ENCODE measurements at regions not wholly inside any gene's neighbourhood (a gene's known extent, or its start where the extent isn't known, plus 50 kb on each side); places are given as distances from the start of the nearest gene placed in this dataset.
A peak's percentile ranks its signal among the peaks of the same experiment; 100 is the strongest.

DNA sequence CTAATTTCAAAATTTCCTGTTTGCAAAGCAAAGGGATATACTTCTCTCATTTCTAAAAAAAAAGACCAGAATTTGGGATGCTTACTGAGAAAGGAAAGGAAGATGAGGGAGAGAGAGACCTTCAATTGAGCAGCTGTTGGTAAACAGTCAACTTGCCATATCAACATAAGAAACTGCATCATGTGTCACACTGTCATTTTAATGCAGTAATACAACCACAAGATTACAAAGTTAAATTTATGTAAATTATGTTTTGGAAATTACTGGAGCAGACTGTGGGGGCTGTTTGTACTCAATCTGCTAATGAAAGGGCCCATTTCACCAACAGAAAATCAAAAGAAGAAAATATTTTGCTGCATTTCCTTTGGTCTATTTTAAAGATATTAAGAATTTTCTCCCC lies 370.4 kb upstream of the TMPO start:
- DNase-seq: no peak

DNA sequence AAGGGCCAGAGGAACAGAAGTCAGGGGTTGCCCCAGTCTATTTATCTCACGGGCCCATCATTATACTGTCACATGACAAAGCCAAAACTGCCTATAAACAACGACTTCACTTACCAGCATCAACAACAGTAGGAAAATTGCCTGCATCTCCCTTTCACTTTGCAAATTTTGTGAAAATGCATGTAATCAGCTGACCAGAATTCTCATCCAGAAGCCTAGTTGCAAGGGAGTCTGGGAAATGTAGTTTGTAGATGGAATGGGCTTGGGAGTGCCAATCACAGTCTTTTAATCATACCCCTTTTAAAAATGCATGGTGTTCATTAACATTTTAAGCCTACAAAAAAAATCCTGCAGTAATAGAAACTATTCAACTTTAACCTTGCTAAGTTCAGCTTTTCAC lies 369.3 kb upstream of the TMPO start:
- DNase-seq: no peak

DNA sequence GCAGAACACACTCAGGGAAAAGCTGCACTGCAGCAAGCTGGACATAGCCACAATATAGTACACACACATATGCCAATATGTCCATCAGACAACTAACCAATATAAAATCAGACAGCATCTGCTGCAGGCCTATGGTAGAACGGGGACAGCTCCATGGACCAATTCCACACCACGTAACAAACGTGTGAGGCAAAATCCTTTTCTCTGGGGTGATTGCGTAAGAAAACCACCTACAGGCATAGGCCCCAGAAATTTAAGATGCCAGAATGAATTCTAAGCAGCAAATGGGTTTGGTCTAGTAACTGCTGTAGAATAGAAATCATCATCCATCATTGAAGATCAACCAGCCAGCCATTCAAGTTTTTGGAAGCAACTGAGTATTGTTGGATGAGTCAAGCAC lies 368.9 kb upstream of the TMPO start:
- DNase-seq: no peak

DNA sequence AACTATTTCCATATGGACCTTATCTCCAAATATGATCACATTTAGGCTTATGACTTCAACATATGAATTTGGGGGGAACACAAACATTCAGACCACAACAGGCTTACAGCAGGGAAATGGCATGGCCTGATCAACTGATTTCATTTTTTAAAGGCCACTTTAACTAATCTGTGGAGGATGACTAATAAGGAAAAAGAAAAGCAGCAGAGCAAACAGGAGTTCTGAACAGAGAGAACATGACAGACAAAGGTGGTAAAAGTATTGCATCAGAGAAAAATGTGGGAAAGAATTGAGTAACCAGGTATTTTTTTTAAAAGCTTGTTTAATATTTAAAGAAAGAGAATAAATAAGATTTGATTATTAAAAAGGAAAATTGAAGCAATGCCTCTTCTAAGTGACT lies 366.1 kb upstream of the TMPO start:
- no peak for DNase-seq

DNA sequence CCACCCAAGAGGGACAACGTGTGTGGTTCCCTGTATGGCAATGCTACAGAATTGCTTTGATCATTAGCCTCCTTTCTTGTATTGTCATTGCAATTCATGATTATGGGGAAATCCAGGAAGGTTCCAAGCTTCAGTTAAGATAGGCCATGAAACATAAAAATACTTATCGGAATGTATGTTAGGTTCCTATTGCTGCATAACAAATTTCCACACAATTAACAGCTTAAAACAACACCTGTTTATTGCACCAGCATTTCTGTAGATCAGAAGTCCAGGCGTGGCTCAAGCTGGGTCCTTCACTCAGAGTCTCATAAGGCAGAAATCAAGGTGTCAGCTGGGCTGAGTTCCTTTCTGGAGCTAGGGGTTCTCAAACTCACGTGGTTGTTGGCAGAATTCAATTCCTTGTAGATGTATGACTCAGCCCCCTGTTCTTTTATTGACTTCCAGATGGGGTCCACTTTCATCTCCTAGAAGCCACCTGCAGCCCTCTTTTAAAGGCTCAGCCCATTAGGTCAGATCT lies 365.6 kb upstream of the TMPO start:
- no peak for DNase-seq

DNA sequence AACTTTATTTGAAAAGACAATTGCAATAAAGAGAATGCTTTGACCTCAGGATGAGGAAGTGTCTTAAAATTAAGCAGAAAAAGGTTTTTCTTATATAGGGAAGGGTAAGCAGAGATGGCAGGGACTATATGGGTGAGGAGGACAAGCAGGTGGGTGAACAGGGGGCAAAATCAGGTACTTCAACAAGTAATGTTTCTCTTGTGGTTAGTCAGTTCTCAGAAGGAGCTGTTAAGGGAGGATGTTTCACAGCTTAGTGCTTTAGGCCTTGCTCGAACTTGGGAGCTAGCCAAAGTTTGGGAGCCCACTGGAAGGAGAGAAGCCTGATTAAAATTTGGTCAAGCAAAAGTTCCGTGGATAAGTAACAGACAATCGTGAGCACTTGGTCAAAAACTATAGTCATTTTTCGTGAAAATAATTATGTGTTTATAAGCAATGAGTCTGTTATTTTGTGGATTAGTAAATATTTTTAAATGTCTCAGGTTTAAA lies 364.2 kb upstream of the TMPO start:
- peak in 1 of 3 donors; percentile 4 for DNase-seq

DNA sequence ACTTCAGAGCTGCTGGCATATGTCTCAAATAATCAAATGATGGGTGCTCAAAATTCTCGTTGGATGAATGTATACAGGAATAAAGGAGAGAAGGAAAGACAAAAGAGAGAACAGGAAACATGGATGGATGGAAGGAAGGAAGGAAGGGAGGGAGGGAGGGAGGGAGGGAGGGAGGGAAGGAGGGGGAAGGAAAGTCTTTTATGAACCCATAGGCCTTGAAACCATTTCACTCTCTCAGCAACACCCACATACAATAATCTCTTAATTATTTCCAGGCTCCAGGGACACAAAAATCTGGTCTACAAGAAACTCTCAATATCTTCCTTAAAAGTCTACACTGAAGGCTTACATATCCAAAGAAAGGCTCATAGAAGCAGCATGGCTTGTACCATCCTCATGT lies 363.4 kb upstream of the TMPO start:
- DNase-seq: no peak

DNA sequence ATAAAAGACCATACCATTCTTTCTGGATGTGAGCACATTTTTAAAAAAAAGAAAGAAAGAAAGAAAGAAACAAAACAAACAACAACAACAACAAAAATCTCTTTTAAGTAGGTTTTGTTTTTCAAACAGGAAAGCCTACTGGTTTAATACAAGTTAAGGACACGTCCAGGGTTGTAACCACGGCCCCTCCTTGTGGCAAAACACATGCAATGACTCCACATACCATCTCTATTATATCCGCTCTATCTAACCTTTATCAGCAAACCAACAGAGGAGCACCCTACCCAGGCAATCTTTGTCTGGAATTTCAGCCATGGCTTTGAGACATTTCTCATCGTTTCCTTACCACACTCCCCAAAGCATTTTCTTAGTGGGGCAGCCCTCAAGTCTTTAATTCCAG lies 360.5 kb upstream of the TMPO start:
- DNase-seq: peak; percentile 2 to 40 (median 21)

DNA sequence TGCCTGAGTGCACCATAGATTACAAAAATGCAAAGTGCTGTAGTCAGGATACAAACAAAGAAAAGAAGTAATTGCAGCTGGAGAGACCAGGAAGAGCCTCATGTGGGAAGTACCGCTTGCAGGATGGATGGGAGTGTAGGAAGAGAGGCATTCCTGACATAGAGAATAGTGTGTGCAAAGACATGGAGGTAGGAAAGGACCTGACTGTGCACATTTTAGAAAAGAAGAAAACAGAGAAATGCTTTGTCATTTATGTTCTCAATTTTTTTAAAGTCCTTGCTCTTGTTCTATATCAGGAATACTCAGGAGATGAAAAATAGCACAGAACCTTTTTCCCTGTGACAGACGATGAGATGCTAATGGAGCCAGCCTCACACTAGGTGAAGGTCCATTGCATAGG lies 358.7 kb upstream of the TMPO start:
- no peak for DNase-seq

DNA sequence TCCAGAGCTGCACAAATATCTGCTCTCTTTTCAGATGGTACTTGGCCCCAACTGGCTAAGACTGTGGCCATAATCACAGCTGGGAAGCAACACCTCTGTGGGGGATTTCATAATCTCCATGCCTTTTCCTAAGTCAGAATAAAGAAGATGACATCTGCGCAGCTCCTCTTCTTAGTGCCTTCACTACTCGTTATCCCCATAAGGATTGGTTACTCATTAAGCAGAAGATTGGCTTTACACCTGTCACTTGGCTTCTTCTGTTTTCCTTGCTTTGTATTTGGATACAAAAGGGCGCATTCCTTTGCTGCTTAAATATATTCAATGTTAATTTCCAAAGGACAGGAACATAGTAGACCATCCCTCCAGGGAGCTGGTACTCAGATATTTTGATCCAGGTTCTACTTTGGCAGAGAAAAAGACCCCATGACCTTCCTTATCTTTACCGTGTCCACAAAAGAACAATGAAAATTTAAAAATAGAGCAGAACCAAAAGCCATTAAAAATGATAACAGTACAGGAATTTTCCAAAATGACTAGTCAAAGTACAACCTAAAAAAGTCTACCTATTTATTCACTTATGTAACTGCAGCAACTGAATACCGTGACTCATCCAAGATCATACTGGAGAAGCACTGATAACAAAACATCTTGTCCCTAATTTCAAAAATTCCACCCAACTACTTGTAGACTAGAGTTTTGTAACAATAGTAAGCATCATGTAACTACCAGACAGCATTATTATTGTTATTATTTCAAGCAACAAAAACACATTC lies 352.3 kb upstream of the TMPO start:
- DNase-seq: no peak

DNA sequence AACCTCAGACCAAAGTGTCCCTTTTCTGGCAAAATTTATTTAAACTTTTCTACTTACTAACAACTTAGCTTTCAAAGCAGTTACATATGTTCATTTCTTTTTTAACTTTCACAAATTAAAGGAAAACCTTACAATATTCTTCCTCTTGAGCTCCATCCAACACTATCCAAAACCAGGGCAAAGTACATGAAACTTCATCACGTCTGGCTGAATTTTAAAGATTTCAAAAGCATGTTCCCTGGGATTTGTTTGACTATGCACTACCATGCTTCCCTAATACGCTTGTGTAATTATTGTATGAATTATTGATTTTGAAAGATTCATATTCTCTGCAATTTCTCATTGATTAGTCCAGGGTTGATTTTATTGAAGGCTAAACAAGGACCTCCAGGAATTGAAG lies 343.1 kb upstream of the TMPO start:
- DNase-seq: no peak

DNA sequence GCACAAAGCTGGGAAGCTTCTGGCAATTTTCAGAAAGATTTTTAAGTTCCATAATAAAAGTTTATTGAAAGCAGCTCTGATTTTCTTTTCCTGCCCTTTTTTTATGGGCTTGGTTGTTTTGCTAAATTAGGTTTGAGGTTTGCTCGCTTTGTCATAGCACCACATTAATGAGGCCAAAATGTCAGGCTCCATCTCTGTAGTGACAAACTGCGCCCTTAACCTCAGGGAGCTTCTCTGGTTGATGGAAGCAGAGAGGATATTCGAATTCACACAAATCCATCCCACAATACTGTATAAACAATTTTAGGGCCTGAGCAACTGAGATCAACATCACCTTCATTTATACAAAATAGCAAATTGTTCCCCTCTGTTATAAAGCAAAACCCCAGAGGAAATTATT lies 342.6 kb upstream of the TMPO start:
- DNase-seq: no peak

DNA sequence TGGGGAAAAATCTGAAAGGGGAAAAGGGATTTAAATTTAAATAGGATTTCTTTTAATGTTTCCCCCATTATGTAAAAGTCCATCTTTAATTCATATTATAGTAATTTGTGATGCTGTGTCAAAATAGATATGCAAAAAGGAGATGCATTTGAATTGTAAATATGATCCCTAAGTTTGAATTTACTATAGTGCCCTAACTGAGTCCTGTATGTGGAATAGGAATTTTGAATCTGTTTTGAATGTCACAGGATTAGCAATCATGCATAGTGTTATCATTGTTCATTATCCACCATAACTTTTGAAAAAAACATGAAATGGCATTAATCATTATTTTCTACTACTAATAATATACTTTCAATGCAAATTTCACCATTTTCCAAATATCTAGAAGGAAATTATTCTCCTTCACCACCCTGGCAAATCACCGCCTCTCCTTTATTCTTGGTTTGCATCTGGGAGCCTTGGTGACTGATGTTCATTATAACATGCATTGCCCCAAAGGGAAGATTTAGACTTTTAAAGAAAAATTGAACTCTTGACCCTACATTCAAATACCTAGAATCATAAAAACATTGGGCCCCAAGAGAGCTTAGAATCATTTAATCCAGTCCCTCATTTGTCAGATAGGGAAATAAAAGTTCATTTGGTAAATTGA lies 341.5 kb upstream of the TMPO start:
- DNase-seq: no peak

DNA sequence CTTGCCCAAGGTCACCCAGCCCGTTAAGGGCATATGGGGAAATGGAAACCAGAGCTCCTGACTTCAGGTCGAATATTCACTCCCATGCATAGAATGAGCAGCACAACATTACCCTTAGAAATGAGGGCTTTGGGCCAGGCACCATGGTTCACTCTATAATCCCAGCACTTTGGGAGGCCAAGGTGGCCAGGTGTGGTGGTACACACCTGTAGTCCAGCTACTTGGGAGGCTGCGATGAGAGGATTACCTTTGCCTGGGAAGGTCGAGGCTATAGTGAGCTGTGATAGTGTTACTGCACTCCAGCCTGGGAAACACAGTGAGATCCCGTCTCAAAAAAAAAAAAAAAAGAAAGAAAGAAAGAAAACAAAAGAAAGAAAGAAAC lies 341.0 kb upstream of the TMPO start:
- DNase-seq: no peak

DNA sequence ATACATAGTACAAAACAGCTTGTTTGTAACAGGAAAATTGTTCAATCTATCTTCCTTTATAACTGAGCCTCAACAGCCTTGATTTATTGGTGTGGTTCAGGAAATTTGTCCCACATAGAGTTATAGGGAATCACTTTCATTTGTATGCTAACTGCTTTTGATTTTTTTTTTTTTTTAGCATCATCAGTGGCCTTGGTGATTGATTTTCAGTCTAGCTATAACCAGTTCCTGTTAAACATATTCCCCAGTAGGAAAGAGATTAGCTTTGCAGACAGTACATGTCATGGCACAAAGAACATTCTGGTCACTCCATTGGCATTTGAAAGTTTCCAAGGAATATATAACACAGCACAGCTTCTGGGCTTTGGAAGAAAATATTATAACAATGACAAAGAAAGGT lies 337.3 kb upstream of the TMPO start:
- no peak for DNase-seq

DNA sequence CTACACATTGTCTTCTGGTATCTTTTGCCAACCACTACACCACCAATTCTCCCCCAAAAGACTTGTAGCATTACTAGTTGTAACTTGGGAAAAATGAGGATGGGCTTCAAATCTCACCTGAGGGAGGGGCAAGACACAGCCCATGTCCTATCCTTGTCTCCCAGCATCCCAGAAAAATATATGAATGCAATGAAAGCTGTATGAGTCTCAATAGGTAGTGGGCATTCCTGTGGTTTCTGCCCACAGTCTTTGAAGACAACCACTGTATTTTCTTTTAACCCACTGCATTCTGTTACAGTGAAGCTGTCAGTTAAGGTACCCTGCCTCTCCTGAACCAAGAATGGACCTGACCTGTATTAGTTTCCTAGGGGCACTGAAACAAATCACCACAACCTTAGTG lies 336.2 kb upstream of the TMPO start:
- DNase-seq: no peak

DNA sequence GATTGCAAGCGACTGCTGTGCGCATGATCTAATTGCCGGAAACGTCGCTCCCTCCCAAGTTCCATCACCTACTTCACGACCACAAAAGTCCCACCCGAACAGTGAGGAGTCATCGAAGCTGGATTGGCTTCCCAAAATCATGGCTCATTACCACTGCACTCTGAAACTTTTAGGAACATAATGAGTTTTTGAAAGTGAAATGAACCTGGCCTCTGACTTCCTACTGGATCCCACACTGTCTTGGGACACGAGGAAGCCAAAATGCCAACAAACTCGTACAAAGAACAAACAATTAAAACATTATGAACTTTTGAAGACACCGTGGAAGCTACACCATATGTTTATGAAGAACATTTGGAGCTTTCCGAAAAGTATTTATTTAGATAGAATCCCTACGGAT lies 334.8 kb upstream of the TMPO start:
- no peak for DNase-seq

DNA sequence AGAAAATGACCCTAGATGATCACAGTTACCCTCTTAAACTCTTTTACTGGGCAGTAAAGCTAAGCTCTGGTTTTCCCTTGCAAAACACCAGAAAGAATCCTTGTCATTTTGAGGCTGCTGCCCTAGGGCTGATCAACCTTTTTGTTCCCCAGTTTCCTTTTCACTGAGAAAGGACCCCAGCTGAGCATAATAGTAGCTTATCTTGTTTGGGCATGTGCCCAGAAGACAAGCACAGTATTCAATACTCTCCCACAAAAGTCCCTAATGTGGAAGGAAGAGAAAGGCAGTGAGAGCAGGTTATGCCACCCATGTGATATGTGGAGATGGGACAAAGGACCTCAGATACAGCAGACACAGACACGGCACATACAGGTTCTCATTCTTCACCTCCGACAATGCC lies 332.6 kb upstream of the TMPO start:
- DNase-seq: no peak

DNA sequence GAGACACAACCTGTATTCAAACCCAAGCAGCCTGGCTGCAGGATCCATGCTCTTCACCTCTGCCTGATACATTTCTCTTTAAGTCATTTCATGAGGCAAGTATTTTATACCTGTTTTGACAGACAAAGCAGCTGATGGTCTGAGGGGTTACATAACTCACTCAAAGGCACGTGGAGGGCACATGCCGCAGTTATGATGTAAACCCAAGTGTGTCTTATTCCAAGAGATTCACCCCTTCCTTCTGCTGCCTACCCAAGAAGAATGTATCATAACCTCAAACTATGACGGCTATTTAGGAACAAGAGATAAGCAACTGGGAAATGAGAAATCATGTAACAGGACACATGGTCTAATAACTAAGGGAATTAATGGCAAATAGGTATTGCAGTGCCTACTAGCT lies 329.8 kb upstream of the TMPO start:
- no peak for DNase-seq

DNA sequence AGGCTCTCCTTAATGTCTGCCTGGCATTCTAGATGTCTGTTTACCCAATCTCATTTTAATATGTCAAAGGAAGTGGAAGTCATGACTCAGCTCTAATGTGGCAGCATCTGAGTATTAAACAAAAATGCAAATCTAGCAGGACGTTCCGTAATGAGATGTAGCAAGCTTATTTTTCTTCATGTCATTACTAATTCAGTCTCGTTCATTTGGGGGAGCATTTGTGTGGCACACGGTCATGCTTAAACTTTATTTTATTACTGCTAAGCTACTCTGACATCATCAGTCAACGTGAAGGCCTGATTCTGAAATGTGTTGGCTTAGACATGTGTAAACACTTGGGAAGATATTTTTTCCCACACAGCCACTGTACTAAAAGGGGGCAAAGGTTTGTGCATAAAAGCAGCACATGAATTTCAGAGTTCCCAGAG lies 326.7 kb upstream of the TMPO start:
- no peak for DNase-seq

DNA sequence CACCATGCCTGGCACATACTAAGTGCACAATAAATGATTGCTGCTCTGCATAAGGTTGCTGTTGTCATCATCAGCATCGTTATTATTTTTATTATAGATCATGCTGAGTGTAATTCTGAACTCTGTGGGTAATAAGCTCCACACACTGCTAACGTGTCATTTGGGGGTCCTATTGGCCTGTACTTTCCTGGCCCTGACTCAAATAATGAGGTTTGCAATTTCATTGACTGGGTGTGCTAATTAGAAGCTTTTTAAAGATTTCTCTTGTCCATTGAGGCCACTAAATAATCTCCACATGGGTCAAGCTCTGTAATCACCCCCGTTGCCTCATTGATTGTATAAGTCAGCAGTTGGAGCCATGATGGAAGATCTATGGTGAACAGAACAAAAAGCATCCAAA lies 320.8 kb upstream of the TMPO start:
- DNase-seq: no peak

DNA sequence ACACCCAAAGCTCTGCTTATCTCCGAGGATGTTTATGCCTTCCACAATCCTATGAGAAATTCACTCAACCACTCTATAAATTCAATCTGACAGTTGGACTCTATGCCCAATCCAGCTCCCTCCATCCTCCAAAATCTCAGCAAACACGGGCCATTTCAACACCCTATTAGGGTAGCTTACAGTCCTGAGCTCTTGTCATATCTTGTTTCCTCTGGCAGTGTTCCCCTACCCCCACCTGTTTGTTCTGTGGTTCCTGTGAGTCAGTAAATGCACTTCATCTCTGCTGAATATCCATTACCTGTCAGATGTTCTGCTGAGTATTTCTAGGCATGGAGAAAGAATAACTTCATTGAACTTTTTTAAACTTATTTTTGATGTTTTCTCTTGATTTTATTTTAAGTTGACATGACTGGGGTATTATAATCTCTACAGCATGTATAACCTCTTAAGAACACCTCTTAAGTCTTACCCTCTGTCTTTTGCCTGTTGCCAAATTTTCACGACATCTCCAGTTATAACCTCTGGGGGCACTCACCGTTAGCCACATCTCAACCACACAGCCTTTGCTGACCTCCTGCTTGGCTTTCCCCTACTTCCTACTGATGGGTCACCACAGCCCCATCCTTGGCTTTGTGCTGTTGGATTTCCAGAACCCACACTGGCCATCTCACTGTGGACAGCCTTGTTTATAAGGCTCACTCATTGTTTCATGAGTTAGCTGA lies 317.0 kb upstream of the TMPO start:
- no peak for DNase-seq

DNA sequence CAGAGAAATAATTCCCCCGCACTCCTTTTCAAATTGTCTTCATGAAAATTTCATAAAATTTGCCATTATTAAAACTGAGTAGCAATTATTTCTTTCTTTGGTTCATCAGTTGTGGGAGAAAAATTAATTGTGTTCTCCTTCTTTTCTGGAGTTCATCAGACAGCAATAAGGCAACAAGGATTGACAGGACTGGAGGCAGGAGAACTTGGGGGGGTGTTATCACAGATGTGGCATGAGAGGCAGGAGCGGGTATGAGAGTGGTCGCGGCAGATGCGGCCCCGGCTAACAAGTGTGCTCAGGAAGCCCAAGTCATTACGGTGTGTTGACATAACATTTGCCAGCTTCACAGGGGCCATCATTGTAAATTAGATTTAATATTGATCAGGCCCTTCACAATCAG lies 306.6 kb upstream of the TMPO start:
- DNase-seq: no peak
